PFSK-1 (cell line): ENCODE measurements at regions not wholly inside any gene's neighbourhood (a gene's known extent, or its start where the extent isn't known, plus 50 kb on each side); places are given as distances from the start of the nearest gene placed in this dataset.

Experiments used
- FOXP2 ChIP-seq: optimal IDR thresholded peaks from 2 replicates; pipeline ENCODE3; 2011; ENCODE audit warnings: borderline replicate concordance, control low read depth, inconsistent platforms; ENCODE audit not compliant: insufficient read depth; ENCODE audit errors: extremely low read length, extremely low read depth
- POLR2AphosphoS5 ChIP-seq: IDR thresholded peaks from 2 replicates; pipeline ENCODE4 v1.6.1; 2012; ENCODE audit warnings: low read depth, mild to moderate bottlenecking, control low read depth, low read length, moderate library complexity
- SIN3A ChIP-seq: IDR thresholded peaks from 2 replicates; pipeline ENCODE4 v1.6.1; 2012; ENCODE audit warnings: mild to moderate bottlenecking, low read length, moderate library complexity, borderline replicate concordance; ENCODE audit not compliant: insufficient read depth
- TAF1 ChIP-seq: IDR thresholded peaks from 2 replicates; pipeline ENCODE4 v1.6.1; 2012; ENCODE audit warnings: low read length, control low read depth, borderline replicate concordance; ENCODE audit not compliant: insufficient read depth
- TF ChIP-seq, protein P1 (sequence below), 2 experiments: IDR thresholded peaks; 2 replicates each; pipeline versions ENCODE4 v1.6.1 to v1.8.0; 2011 to 2012; ENCODE audit warnings: low read depth in 2 of 2, low read length in 2 of 2, control low read depth in 1 of 2, inconsistent platforms in 1 of 2, mild to moderate bottlenecking in 1 of 2, moderate library complexity in 1 of 2; ENCODE audit not compliant: insufficient read depth in 1 of 2

DNA sequence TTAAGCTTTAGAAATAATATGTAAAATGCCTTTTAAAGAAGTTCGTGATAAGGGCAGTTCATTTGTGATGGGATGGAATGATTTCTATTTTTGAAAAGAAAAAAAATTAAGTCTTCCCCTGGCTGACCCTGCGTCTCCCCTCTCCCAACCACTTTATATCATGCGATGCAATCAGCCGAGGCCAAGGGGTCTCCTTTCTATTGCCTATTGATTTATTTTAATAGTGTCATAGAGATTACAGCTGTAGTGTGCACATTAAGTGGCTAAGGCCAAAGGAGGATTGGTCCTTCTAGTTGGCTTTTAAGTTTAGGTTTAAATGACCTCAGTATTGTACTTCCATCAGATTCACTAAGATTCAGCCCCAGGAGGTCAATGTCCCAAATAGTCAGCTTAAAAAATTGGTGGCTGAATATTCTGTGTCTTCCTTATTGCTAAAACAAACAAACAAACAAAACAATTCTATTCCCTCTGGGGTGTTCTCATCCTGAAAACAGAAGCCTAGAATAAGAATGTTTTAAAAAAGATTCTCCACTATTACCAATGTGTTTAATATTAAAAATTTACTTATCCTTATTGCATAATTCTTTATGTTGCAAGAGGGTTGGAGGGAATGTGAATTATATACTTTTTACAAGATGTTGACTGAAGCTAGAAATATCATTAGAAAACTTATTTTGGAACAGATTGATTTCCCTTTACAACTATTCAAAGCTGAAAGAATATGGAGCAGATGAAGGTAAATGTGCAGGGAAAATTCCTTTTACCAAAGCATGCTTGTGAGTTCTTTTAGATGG is 359.1 kb downstream of the SAMD5 start:
- TF ChIP-seq SIN3A, result no peak
- no peak for TF ChIP-seq POLR2AphosphoS5
- TF ChIP-seq, protein P1, sequence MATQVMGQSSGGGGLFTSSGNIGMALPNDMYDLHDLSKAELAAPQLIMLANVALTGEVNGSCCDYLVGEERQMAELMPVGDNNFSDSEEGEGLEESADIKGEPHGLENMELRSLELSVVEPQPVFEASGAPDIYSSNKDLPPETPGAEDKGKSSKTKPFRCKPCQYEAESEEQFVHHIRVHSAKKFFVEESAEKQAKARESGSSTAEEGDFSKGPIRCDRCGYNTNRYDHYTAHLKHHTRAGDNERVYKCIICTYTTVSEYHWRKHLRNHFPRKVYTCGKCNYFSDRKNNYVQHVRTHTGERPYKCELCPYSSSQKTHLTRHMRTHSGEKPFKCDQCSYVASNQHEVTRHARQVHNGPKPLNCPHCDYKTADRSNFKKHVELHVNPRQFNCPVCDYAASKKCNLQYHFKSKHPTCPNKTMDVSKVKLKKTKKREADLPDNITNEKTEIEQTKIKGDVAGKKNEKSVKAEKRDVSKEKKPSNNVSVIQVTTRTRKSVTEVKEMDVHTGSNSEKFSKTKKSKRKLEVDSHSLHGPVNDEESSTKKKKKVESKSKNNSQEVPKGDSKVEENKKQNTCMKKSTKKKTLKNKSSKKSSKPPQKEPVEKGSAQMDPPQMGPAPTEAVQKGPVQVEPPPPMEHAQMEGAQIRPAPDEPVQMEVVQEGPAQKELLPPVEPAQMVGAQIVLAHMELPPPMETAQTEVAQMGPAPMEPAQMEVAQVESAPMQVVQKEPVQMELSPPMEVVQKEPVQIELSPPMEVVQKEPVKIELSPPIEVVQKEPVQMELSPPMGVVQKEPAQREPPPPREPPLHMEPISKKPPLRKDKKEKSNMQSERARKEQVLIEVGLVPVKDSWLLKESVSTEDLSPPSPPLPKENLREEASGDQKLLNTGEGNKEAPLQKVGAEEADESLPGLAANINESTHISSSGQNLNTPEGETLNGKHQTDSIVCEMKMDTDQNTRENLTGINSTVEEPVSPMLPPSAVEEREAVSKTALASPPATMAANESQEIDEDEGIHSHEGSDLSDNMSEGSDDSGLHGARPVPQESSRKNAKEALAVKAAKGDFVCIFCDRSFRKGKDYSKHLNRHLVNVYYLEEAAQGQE (IDR thresholded peaks at IDR 0.05; ENCODE audit: insufficient read depth in 1 of 2, low read depth in 2 of 2, low read length in 2 of 2), result no peak
- no peak for TF ChIP-seq FOXP2
- TF ChIP-seq TAF1, result no peak

DNA sequence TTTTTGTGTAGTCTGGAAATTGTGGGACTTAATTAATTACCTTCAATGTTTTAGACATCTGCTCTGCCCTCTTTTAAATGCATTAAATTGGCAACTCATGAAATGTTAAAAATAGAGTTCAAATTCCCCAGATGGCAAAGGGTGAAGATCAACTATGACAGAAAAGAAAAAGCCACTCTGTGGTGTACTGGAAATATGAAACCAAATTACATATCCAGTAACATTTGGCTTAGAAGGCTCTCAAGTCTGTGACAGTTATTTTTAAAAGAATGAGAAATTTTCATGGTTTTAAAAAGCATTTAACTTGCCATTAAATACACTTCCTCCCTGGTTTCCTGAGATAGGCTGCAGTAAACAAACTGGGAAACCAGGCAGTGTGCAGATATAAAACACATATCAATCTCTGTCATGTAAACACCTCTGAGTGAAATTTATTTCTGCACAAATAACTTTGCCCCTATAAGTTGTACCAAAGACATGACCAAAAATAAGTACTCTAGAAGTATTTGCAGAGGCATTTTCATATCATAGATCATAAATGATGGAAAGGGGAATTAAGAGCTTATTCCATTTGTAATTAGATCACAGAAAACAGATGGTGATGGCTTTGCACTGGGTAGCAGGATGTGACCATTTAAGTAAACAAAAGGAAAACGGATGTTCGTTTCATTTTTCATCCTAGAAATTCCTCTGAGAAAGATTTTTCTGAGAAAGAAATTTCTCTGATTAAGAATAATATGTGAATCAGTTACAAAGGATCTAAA is 360.1 kb downstream of the SAMD5 start:
- no peak for TF ChIP-seq SIN3A
- TF ChIP-seq, protein P1 (IDR thresholded peaks at IDR 0.05; ENCODE audit: insufficient read depth in 1 of 2, low read depth in 2 of 2, low read length in 2 of 2), result no peak

DNA sequence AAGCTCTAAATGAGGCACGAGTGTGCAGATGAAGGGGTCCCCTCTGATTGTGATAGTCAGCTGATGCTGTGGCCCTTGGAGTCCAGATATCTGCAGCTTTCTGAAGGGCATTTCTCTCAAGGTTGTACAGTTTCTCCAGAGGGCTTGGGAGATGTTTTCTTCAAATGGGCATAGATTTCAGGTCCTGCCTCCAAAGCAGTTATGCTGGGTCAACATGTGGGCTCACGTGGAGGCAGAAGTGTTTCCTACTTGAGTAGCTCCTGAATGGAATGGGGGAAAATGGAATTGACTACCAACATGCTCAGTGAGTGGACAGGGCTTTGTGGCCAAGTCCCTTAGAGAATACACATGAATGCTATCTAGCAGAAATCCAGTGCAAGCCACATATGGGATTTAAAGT is 360.7 kb downstream of the SAMD5 start:
- TF ChIP-seq SIN3A, result no peak
- no peak for TF ChIP-seq POLR2AphosphoS5
- TF ChIP-seq, protein P1 (IDR thresholded peaks at IDR 0.05; ENCODE audit: insufficient read depth in 1 of 2, low read depth in 2 of 2, low read length in 2 of 2), result no peak
- no peak for TF ChIP-seq TAF1
- no peak for TF ChIP-seq FOXP2

DNA sequence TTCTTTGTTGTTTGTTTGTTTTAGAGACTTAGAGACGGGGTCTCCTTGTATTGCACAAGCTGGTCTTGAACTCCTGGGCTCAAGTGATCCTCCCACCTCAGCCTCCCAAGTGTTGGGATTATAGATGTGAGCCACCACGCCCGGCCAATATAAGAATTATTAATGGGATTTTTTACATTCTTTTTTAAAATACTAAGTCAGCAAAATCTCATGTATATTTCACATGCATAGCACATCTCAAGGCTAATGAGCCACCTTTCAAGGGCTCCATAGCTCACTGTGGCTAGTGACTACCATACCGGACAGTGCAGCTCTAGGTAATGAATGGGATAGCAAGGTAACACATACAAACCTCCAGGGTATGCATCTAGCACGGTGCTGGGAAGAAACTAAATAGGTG is 361.4 kb downstream of the SAMD5 start:
- TF ChIP-seq SIN3A (no peak), FOXP2 (no peak), TAF1 (no peak), POLR2AphosphoS5 (no peak)
- TF ChIP-seq, protein P1 (IDR thresholded peaks at IDR 0.05; ENCODE audit: insufficient read depth in 1 of 2, low read depth in 2 of 2, low read length in 2 of 2), result no peak
